Hematopoietic multipotent progenitor cell treated with erythropoietin and hydrocortisone succinate and interleukin-3 and kit ligand, for 15 days (in vitro differentiated cells): ENCODE measurements at regions not wholly inside any gene's neighbourhood (a gene's known extent, or its start where the extent isn't known, plus 50 kb on each side); places are given as distances from the start of the nearest gene placed in this dataset.
A peak's percentile ranks its signal among the peaks of the same experiment; 100 is the strongest.
"Not testable (repeated sequence)": the region's sequence is repeated elsewhere in the genome, so short reads cannot be mapped to it uniquely, and the experiment has no call there.

Experiments used
- DNase-seq: peaks from one replicate; pipeline ENCODE4 v3.0.0-alpha.2; 2015; ENCODE audit warnings: low spot score

GRCh38 chr16:52051414-52052172 lies 495.4 kb downstream of the TOX3 start:
- DNase-seq: no peak

- DNase-seq: no peak
Measured at GRCh38 chr16:52050418-52050817, 496.5 kb downstream of the TOX3 start.

GRCh38 chr16:52035436-52035835 lies 511.5 kb downstream of the TOX3 start:
- no peak for DNase-seq

- DNase-seq: no peak
Measured at GRCh38 chr16:52034830-52035229, 512.1 kb downstream of the TOX3 start.

- DNase-seq: no peak
Measured at GRCh38 chr16:52033992-52034391, 513.0 kb downstream of the TOX3 start.

- no peak for DNase-seq
Measured at GRCh38 chr16:52022980-52023379, 524.0 kb downstream of the TOX3 start.

GRCh38 chr16:52022177-52022576 lies 524.8 kb downstream of the TOX3 start:
- DNase-seq: no peak

GRCh38 chr16:52016387-52016786 lies 530.6 kb downstream of the TOX3 start:
- no peak for DNase-seq

- no peak for DNase-seq
Measured at GRCh38 chr16:52005551-52005950, 541.4 kb downstream of the TOX3 start.

GRCh38 chr16:52004343-52004742 lies 542.6 kb downstream of the TOX3 start:
- DNase-seq: no peak

GRCh38 chr16:52002026-52002425 lies 544.9 kb downstream of the TOX3 start:
- no peak for DNase-seq

- DNase-seq: no peak
Measured at GRCh38 chr16:51996516-51996915, 550.4 kb downstream of the TOX3 start.

GRCh38 chr16:51994597-51994996 lies 552.3 kb downstream of the TOX3 start:
- no peak for DNase-seq

- no peak for DNase-seq
Measured at GRCh38 chr16:51989637-51990230, 557.2 kb downstream of the TOX3 start.

GRCh38 chr16:51988977-51989376 lies 558.0 kb downstream of the TOX3 start:
- no peak for DNase-seq

- DNase-seq: no peak
Measured at GRCh38 chr16:51987519-51987918, 559.4 kb downstream of the TOX3 start.

GRCh38 chr16:51986717-51987116 lies 560.2 kb downstream of the TOX3 start:
- DNase-seq: no peak

GRCh38 chr16:51986301-51986700 lies 560.6 kb downstream of the TOX3 start:
- DNase-seq: no peak

GRCh38 chr16:51985126-51985525 lies 561.8 kb downstream of the TOX3 start:
- DNase-seq: no peak

GRCh38 chr16:51984395-51984794 lies 562.5 kb downstream of the TOX3 start:
- DNase-seq: no peak

GRCh38 chr16:51982715-51983680 lies 563.9 kb downstream of the TOX3 start:
- DNase-seq: peak; percentile 45

- no peak for DNase-seq
Measured at GRCh38 chr16:51981725-51982124, 565.2 kb downstream of the TOX3 start.

GRCh38 chr16:51977506-51977905 lies 569.4 kb downstream of the TOX3 start:
- DNase-seq: not testable (repeated sequence)
